Lower lobe of right lung (tissue), 2 donors: ENCODE measurements at regions not wholly inside any gene's neighbourhood (a gene's known extent, or its start where the extent isn't known, plus 50 kb on each side); places are given as distances from the start of the nearest gene placed in this dataset.

Experiments used
- ATAC-seq, 2 donors: fragments of 200-7000 bp; cut with Tn5 transposase; one replicate each; pipeline ENCODE4 v1.9.1; 2020 to 2022; ENCODE audit warnings: mild to moderate bottlenecking in 2 of 2, moderate library complexity in 2 of 2
- DNase-seq: peaks from one replicate; pipeline ENCODE4 v3.0.0-alpha.2; 2020
- H3K27ac ChIP-seq: fragments of 200-600 bp; one replicate; pipeline ENCODE4 v1.8.0; 2022
- H3K27me3 ChIP-seq: fragments of 200-600 bp; one replicate; pipeline ENCODE4 v1.8.0; 2022; ENCODE audit warnings: low read depth
- H3K36me3 ChIP-seq: fragments of 200-600 bp; one replicate; pipeline ENCODE4 v1.8.0; 2022; ENCODE audit warnings: mild to moderate bottlenecking
- H3K4me1 ChIP-seq: fragments of 200-600 bp; one replicate; pipeline ENCODE4 v1.8.0; 2022
- H3K4me3 ChIP-seq: fragments of 200-600 bp; one replicate; pipeline ENCODE4 v1.8.0; 2022; ENCODE audit warnings: mild to moderate bottlenecking
- H3K9me3 ChIP-seq: fragments of 200-600 bp; one replicate; pipeline ENCODE4 v1.8.0; 2022
- intact Hi-C: fragments of 100-400 bp; cut with DNase I; formaldehyde crosslinking; loops from one replicate; pipeline ENCODE4 v1.11.0; 2022
- TF ChIP-seq, protein P1 (sequence below): fragments of 200-600 bp; IDR thresholded peaks from one replicate; pipeline ENCODE4 v1.8.0; 2022; ENCODE audit warnings: antibody characterized with exemption, mild to moderate bottlenecking
- donor health status: DM: no; HTN: yes; CAD: no; lungs with severe emphysema.

- H3K9me3 ChIP-seq: no peaks in the 10 kb centered on the region
- no peak overlapping the region for H3K4me3 ChIP-seq
- H3K4me1 ChIP-seq: no peaks in the 10 kb centered on the region
- ATAC-seq (no peak), DNase-seq (no peak)
- intact Hi-C loops: no loop called here
- H3K27ac ChIP-seq: no peak overlapping the region
- H3K36me3 ChIP-seq: no peaks in the 10 kb centered on the region
- no peaks in the 10 kb centered on the region for H3K27me3 ChIP-seq
- TF ChIP-seq, protein P1, sequence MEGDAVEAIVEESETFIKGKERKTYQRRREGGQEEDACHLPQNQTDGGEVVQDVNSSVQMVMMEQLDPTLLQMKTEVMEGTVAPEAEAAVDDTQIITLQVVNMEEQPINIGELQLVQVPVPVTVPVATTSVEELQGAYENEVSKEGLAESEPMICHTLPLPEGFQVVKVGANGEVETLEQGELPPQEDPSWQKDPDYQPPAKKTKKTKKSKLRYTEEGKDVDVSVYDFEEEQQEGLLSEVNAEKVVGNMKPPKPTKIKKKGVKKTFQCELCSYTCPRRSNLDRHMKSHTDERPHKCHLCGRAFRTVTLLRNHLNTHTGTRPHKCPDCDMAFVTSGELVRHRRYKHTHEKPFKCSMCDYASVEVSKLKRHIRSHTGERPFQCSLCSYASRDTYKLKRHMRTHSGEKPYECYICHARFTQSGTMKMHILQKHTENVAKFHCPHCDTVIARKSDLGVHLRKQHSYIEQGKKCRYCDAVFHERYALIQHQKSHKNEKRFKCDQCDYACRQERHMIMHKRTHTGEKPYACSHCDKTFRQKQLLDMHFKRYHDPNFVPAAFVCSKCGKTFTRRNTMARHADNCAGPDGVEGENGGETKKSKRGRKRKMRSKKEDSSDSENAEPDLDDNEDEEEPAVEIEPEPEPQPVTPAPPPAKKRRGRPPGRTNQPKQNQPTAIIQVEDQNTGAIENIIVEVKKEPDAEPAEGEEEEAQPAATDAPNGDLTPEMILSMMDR: no peak
These were observed 287.4 kb upstream of the SEMA3D start for GRCh38 chr7:85474234-85474633.

DNA sequence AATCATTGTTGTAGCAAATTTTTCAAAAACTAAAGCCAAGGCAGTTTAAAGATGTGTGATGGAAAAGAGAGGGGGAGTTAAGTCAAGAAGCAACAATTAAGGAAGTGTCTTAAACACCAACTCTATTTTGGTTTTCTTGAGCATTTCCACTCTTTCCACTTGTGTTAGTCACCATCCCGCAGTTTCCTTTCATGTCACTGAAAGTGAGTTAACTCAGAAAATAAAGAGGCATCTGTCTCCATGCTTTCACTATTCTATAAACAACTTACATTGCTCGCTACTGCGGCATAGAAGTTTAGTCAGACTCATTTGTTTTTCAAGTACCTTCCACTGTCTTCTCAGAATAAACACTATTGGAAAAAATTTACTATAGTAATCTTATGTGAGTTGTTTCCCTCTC lies 284.9 kb upstream of the SEMA3D start:
- intact Hi-C loops: no loop called here
- ATAC-seq: no peak
- Histone ChIP-seq H3K9me3 (no peaks in the 10 kb centered on the region), H3K4me3 (no peak overlapping the region), H3K36me3 (no peaks in the 10 kb centered on the region), H3K4me1 (no peaks in the 10 kb centered on the region), H3K27me3 (no peaks in the 10 kb centered on the region), H3K27ac (no peak overlapping the region)
- DNase-seq: no peak
- TF ChIP-seq, protein P1: no peak

DNA sequence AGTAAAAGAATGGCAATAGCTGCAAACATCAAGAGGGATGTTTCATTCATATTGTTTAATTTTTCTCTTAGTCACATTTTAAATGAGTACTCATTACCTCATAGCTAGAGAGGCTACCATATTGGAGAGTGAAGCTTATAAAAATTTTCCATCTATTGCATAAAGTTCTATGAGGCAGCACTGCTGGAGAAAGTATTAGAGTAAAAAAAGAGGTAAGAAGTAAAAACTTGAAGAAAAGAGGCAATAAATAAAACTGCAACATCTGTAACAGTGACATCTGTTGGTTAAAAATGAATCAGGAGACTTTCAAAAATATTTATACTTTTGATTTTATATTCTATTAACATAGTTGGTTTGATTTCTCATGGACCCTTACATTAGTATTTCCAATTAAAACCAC lies 284.5 kb upstream of the SEMA3D start:
- Histone ChIP-seq H3K4me1 (no peaks in the 10 kb centered on the region), H3K4me3 (no peak overlapping the region), H3K27ac (no peak overlapping the region), H3K9me3 (no peaks in the 10 kb centered on the region), H3K27me3 (no peaks in the 10 kb centered on the region), H3K36me3 (no peaks in the 10 kb centered on the region)
- TF ChIP-seq, protein P1: no peak
- DNase-seq: no peak
- intact Hi-C loops: no loop called here
- no peak for ATAC-seq

- ATAC-seq: no peak
- Histone ChIP-seq H3K36me3 (no peaks in the 10 kb centered on the region), H3K27ac (no peak overlapping the region), H3K4me3 (no peak overlapping the region), H3K4me1 (no peaks in the 10 kb centered on the region), H3K9me3 (no peaks in the 10 kb centered on the region), H3K27me3 (no peaks in the 10 kb centered on the region)
- TF ChIP-seq, protein P1: no peak
- DNase-seq: no peak
- intact Hi-C loops: no loop called here
These were observed 282.7 kb upstream of the SEMA3D start for GRCh38 chr7:85469446-85470010.

GRCh38 chr7:85464042-85464651 lies 277.3 kb upstream of the SEMA3D start:
- DNase-seq (no peak), ATAC-seq (no peak)
- Histone ChIP-seq H3K4me3 (no peak overlapping the region), H3K27me3 (no peaks in the 10 kb centered on the region), H3K9me3 (no peaks in the 10 kb centered on the region), H3K4me1 (no peaks in the 10 kb centered on the region), H3K27ac (no peak overlapping the region), H3K36me3 (no peaks in the 10 kb centered on the region)
- intact Hi-C loops: no loop called here
- TF ChIP-seq, protein P1: no peak
